Sigmoid colon (tissue), 6 donors: ENCODE measurements at regions not wholly inside any gene's neighbourhood (a gene's known extent, or its start where the extent isn't known, plus 50 kb on each side); places are given as distances from the start of the nearest gene placed in this dataset.
"Not testable (repeated sequence)": the region's sequence is repeated elsewhere in the genome, so short reads cannot be mapped to it uniquely, and the experiment has no call there.

Source experiments
- DNase-seq: peaks from one replicate; pipeline ENCODE4 v3.0.0-alpha.2; 2019
- H3K27ac ChIP-seq, 4 donors: fragments of 200-600 bp; sonication (generic); one replicate each; pipeline ENCODE4 v1.5.1; 2016 to 2019; ENCODE audit warnings: mild to moderate bottlenecking in 1 of 4
- H3K27me3 ChIP-seq, 3 donors: fragments of 200-600 bp; sonication (generic); one replicate each; pipeline ENCODE4 v1.5.1; 2019; ENCODE audit warnings: mild to moderate bottlenecking in 1 of 3
- H3K36me3 ChIP-seq, 4 donors: fragments of 200-600 bp; sonication (generic); one replicate each; pipeline ENCODE4 v1.5.1; 2016 to 2019
- H3K4me1 ChIP-seq, 4 donors: fragments of 200-600 bp; sonication (generic); one replicate each; pipeline ENCODE4 v1.5.1; 2017 to 2019
- H3K4me3 ChIP-seq, 4 donors: fragments of 200-600 bp; sonication (generic); one replicate each; pipeline ENCODE4 v1.5.1; 2017 to 2019; ENCODE audit warnings: mild to moderate bottlenecking in 2 of 4, moderate library complexity in 1 of 4
- H3K9me3 ChIP-seq, 4 donors: fragments of 200-600 bp in 3 of 4; sonication (generic) in 3 of 4; one replicate each; pipeline versions ENCODE4 v1.5.1 to v1.6.1; 2013 to 2019
- CTCF ChIP-seq, 4 experiments: fragments of 450-650 bp in 3 of 4; fragments of 200-600 bp in 1 of 4; IDR thresholded peaks; one replicate each; pipeline ENCODE4 v1.5.1; 2016 to 2019; ENCODE audit warnings: antibody characterized with exemption in 4 of 4, mild to moderate bottlenecking in 3 of 4, moderate library complexity in 2 of 4
- EP300 ChIP-seq, 4 donors: sonication (generic); formaldehyde crosslinking; IDR thresholded peaks; one replicate each; pipeline ENCODE4 v1.6.1; 2017; ENCODE audit warnings: antibody characterized with exemption in 4 of 4
- POLR2A ChIP-seq, 2 donors: fragments of 450-650 bp; IDR thresholded peaks; one replicate each; pipeline ENCODE4 v1.6.1; 2016; ENCODE audit warnings: antibody characterized with exemption in 2 of 2, mild to moderate bottlenecking in 2 of 2, moderate library complexity in 2 of 2
- POLR2AphosphoS5 ChIP-seq, 4 donors: sonication (generic); formaldehyde crosslinking; IDR thresholded peaks; one replicate each; pipeline ENCODE4 v1.6.1; 2017; ENCODE audit warnings: antibody characterized with exemption in 4 of 4
- WGBS, 2 donors: extraction: QIAGEN DNeasy Blood & Tissue Kit; methylation state at CpG; one replicate each; pipeline ENCODE4 v1.1.7; 2013; 5-methylcytosine and 5-hydroxymethylcytosine counted together
- intact Hi-C: fragments of 100-400 bp; cut with DNase I; formaldehyde crosslinking; loops from one replicate; pipeline ENCODE4 v1.15.1; 2023
- donor health status: healthy with polysubstance abuse.
- donor health status: healthy.

- Histone ChIP-seq H3K4me3 (peak overlapping the region in 3 of 4 donors; percentile 7 to 25 (median 24)), H3K4me1 (peaks cover 0 to 13% (median 9%) of the 10 kb centered on the region in 4 donors), H3K27ac (peak overlapping the region in 2 of 4 donors; percentile 23 to 64)
- WGBS, 2 donors, result 75 to 78% methylated on average over 55 of the region's 55 CpGs
- H3K27me3 ChIP-seq, H3K36me3 ChIP-seq, intact Hi-C loops, H3K9me3 ChIP-seq: not testable (repeated sequence)
- peak; percentile 81 for DNase-seq
Measured at GRCh38 chr16:88185976-88186888, 196.5 kb upstream of the ZNF469 start.

DNA sequence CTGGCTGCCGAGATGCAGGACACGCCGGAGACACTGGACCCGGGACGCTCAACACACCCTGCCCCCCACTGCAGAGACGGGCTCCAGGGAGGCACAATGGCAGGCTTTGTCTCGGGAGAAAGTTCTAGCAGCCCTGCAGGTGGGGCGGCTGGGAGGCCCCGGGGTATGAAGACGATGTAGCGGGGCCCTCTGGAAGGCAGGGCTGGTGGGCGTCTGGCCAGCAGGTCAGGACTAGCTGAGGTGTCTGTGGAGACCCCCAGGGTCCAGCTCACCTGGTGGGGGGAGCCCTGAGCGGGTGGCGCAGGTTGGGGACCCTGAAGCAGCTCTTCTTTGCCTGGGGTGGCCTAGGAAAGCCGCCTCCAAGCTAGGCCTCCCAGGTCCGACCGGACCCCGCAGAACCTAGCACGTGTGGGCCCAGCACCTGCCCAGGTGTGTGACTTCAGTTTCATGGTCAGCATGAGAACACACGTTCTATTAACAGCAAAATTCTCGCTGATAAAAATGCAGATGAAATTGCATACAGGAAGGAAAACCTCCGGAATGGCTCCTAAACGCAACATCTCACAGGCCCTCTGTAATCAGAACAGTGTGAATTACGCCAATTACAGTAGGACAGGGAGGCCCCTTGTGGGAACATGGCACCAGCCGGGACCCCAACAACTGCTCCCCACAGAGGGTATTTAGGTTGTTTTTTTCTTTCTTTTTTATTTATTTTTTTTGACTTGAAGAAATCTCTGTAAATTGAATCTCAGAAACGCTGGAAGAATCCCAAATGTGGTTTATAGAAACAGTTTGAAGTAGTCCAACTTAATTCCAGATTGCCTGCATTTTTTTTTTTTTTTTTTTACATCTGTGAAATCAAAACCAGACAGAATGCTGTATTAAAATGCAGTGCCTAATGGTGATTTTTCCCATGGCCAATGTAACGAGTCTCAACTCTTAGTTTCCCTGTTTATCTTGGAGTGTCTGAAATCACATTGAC lies 195.6 kb upstream of the ZNF469 start:
- H3K27me3 ChIP-seq, result not testable (repeated sequence)

GRCh38 chr16:88188171-88188895 lies 194.4 kb upstream of the ZNF469 start:
- peak; percentile 46 for DNase-seq
- WGBS, 2 donors, result 81 to 89% methylated on average over 12 to 13 of the region's 13 CpGs
- intact Hi-C loops, result not testable (repeated sequence)

More for the DNA sequence above, 195.6 kb upstream of the ZNF469 start:
- peak overlapping the region in 1 of 4 donors; percentile 25 for H3K4me3 ChIP-seq
- H3K27ac ChIP-seq, intact Hi-C loops, H3K9me3 ChIP-seq, H3K36me3 ChIP-seq: not testable (repeated sequence)
- 77 to 83% methylated on average over 21 to 22 of the region's 27 CpGs for WGBS, 2 donors
- peak; percentile 48 for DNase-seq
- peaks cover 0 to 13% (median 9%) of the 10 kb centered on the region in 4 donors for H3K4me1 ChIP-seq

GRCh38 chr16:88190592-88191095 lies 192.1 kb upstream of the ZNF469 start:
- 56 to 73% methylated on average over 3 of the region's 3 CpGs for WGBS, 2 donors
- H3K9me3 ChIP-seq, H3K27ac ChIP-seq, intact Hi-C loops, H3K27me3 ChIP-seq, H3K36me3 ChIP-seq, H3K4me3 ChIP-seq: not testable (repeated sequence)
- peak; percentile 35 for DNase-seq
- H3K4me1 ChIP-seq, result peaks cover 0 to 13% (median 9%) of the 10 kb centered on the region in 4 donors

More at GRCh38 chr16:88188171-88188895, 194.4 kb upstream of the ZNF469 start:
- H3K4me1 ChIP-seq, result peaks cover 0 to 13% (median 9%) of the 10 kb centered on the region in 4 donors
- H3K9me3 ChIP-seq, H3K36me3 ChIP-seq, H3K4me3 ChIP-seq, H3K27ac ChIP-seq, H3K27me3 ChIP-seq: not testable (repeated sequence)

DNA sequence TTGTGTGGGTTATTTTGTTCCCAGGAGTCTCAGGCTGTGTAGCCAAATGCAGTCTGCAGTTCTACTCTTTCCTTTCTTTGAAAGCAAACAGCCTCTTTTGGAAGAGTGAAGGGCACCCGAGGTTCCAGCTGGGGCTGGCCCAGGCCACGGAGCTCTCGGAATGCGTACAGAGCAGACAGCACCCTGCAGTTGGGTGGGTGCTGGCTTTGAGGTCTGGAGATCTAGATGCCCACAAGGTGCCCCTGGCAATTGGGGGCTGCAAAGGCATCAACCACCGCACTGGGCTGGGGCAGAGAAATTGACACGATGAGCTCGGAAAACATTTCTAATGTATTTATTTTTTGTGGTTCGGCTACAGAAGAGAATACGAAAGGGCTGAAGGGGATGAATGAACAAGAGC lies 191.6 kb upstream of the ZNF469 start:
- H3K27ac ChIP-seq, intact Hi-C loops, H3K4me1 ChIP-seq, H3K4me3 ChIP-seq, H3K27me3 ChIP-seq, H3K36me3 ChIP-seq, H3K9me3 ChIP-seq: not testable (repeated sequence)
- WGBS, 2 donors, result 85 to 92% methylated on average over 9 of the region's 9 CpGs
- DNase-seq, result peak; percentile 32

DNA sequence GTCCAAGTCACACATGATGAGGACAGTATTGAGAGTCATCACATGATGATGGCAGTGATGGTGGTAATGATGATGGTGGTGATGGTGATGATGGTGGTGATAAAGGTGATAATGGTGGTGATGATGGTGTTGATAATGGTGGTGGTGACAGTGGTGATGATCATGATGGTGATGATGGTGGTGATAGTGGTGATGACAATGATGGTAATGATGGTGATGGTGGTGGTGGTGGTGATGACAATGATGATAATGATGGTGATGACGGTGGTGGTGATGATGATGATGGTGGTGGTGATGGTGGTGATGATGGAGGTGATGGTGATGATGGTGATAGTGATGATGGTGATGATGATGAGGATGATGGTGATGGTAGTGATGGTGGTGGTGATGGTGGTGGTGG lies 190.2 kb upstream of the ZNF469 start:
- intact Hi-C loops, result no loop called here
- no peaks in the 10 kb centered on the region for H3K4me1 ChIP-seq
- WGBS, 2 donors, result 92 to 96% methylated on average over 1 of the region's 1 CpG
- H3K36me3 ChIP-seq, result no peaks in the 10 kb centered on the region
- H3K27ac ChIP-seq, result no peak overlapping the region
- TF ChIP-seq POLR2AphosphoS5 (IDR thresholded peaks at IDR 0.05) (no peak), EP300 (IDR thresholded peaks at IDR 0.05) (no peak), POLR2A (IDR thresholded peaks at IDR 0.05) (no peak), CTCF (IDR thresholded peaks at IDR 0.05) (no peak)
- DNase-seq, result no peak
- H3K27me3 ChIP-seq, result no peaks in the 10 kb centered on the region
- no peak overlapping the region for H3K4me3 ChIP-seq
- peaks cover 0 to 1% (median 0%) of the 10 kb centered on the region in 4 donors for H3K9me3 ChIP-seq
